ENCODE measurements at regions not wholly inside any gene's neighbourhood (a gene's known extent, or its start where the extent isn't known, plus 50 kb on each side); places are given as distances from the start of the nearest gene placed in this dataset.

DNA sequence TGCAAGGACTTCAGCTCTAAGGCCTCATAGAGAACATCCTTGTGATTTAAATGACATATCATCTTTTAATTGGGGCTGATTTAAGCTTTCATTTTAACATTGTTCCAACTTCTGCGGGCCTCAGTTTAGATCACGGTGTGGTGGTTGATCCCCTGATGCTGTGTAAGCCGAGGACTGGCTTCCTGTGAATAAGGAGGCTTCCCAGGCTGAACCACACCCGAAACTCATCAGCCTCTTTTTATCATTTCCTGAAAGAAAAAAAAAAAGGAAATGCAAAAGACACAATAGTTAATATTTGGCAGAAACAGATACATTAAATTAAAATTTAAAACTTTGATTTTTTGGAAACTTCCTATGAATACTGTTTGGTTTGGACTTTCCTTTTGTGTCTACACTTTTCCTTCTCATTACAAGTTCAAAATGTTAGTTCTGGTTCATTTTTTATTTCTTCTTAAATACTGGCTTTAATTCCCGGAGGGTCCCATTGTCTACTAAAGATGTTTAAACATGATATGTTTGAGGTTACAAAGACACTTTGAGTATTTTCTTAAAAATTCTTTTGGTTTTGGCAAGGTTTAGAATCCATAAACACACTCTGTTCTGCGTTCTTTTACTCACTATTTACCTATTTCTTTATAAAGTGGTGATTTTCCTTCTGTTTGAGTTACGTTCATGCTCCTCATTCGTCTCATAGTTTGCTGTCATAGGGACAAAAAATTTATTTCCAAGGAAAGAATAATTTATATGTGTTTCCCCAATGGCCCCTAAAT lies 230.0 kb upstream of the SULF2 start:
- H3K9me3 Mint-ChIP-seq = peaks cover 16% of the 10 kb centered on the region
- peaks cover 17% of the 10 kb centered on the region for H3K4me1 Mint-ChIP-seq
- H3K27me3 Mint-ChIP-seq (ENCODE audit: low read depth) = peaks cover 2% of the 10 kb centered on the region
- no peak overlapping the region for H3K4me3 Mint-ChIP-seq
- DNase-seq (ENCODE audit: low read depth, low spot score) = no peak
- H3K36me3 Mint-ChIP-seq (ENCODE audit: low read depth) = peaks cover 5% of the 10 kb centered on the region
- no peak overlapping the region for H3K27ac Mint-ChIP-seq (ENCODE audit: unreplicated experiment)
- TF ChIP-seq, protein P1, sequence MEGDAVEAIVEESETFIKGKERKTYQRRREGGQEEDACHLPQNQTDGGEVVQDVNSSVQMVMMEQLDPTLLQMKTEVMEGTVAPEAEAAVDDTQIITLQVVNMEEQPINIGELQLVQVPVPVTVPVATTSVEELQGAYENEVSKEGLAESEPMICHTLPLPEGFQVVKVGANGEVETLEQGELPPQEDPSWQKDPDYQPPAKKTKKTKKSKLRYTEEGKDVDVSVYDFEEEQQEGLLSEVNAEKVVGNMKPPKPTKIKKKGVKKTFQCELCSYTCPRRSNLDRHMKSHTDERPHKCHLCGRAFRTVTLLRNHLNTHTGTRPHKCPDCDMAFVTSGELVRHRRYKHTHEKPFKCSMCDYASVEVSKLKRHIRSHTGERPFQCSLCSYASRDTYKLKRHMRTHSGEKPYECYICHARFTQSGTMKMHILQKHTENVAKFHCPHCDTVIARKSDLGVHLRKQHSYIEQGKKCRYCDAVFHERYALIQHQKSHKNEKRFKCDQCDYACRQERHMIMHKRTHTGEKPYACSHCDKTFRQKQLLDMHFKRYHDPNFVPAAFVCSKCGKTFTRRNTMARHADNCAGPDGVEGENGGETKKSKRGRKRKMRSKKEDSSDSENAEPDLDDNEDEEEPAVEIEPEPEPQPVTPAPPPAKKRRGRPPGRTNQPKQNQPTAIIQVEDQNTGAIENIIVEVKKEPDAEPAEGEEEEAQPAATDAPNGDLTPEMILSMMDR (conservative IDR thresholded peaks at IDR 0.05) = no peak

DNA sequence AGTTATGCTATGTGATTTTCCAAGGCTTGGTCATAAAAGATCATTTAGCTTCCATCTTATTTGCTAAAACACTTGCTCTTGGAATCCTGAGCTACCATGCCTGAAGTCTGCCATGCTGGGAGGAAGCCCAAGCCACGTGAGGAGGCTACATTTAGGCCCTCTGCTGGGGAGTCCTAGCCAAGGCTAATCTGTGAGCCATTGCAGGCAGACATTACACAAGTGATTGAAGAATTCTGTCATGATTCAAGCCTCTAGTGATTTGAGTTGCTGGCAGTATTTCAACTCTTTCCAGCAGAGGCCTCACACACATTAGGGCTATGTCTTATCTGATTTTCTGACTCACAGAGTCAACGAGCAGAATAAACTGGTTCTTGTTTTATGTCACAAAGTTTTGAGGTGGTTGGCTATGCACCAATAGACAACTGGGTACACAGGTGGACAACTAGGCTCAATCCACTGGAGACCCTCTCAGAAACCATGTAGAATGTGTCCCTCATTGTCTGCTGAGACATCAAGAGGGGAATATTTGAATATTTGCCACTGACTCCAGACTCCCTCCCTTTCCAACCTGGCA lies 227.2 kb upstream of the SULF2 start:
- Mint-ChIP-seq H3K9me3 (peaks cover 22% of the 10 kb centered on the region), H3K36me3 (ENCODE audit: low read depth) (peaks cover 3% of the 10 kb centered on the region), H3K27ac (ENCODE audit: unreplicated experiment) (no peak overlapping the region), H3K4me3 (no peak overlapping the region), H3K4me1 (no peaks in the 10 kb centered on the region), H3K27me3 (ENCODE audit: low read depth) (peaks cover 2% of the 10 kb centered on the region)
- TF ChIP-seq, protein P1 (conservative IDR thresholded peaks at IDR 0.05) = peak; percentile 26
- DNase-seq (ENCODE audit: low read depth, low spot score) = no peak

DNA sequence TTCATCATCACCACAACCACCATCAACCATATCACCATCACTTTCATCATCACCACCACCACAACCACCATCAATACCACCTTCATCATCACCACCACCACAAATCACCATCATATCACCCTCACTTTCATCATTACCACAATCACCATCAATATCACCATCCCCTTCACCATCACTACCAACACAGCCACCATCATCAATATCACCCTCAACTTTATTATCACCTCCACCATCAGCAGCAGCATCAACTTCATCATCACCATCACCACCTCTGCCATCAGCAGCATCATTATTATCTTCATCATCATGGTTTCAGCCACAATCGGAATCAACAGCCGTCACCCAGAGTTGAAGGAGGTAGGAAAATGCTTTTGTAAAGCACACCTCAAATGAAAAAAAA lies 225.7 kb upstream of the SULF2 start:
- H3K27ac Mint-ChIP-seq (ENCODE audit: unreplicated experiment) = no peak overlapping the region
- H3K9me3 Mint-ChIP-seq = peaks cover 22% of the 10 kb centered on the region
- no peak for DNase-seq (ENCODE audit: low read depth, low spot score)
- H3K27me3 Mint-ChIP-seq (ENCODE audit: low read depth) = peaks cover 2% of the 10 kb centered on the region
- no peaks in the 10 kb centered on the region for H3K4me1 Mint-ChIP-seq
- H3K4me3 Mint-ChIP-seq = no peak overlapping the region
- TF ChIP-seq, protein P1 (conservative IDR thresholded peaks at IDR 0.05) = no peak
- no peaks in the 10 kb centered on the region for H3K36me3 Mint-ChIP-seq (ENCODE audit: low read depth)

DNA sequence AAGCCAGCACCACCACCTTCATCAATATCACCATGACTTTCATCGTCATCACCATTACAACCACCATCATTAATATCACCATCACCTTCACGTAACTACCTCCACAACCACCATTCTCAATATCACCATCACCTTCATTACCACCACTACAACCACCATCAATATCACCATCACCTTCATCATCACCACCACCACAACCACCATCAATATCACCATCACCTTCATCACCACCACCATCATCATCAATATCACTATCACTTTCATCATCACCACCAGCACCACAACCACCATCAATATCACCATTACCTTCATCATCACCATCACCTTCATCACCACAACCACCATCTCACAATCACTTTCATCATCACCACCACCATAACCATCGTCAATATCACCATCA lies 225.3 kb upstream of the SULF2 start:
- DNase-seq (ENCODE audit: low read depth, low spot score) = no peak
- no peaks in the 10 kb centered on the region for H3K36me3 Mint-ChIP-seq (ENCODE audit: low read depth)

DNA sequence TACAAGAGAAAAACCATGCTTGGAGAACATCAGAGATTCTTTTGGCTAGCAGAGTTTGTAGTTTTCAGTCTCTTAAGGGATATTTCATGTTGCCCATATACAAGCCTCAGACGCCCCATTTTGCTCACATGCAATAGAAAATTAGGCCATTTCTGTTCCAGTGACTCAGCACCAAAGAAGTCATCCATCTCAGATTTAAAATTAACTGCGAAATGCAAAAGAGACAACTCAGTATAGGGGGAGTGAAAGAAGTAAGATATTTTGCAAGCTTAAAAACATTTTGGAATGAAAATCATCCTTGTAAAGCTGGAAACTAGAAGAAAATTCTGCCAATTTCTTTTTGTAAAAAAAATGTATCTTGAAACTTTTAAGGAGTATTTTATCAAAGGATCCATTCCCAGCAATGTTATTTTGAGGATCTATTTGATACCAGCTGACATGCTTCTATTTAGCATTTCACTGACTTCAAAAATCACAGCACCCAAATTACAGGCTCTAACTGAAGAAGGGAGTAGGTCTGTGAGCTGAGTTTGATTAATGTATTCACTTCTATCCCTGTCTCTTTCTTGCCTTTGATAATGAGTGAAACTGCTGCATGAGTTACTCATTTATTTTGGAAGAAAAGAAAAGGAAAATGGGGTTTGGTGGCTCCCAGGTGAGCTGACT lies 223.7 kb upstream of the SULF2 start:
- no peak for DNase-seq (ENCODE audit: low read depth, low spot score)
- Mint-ChIP-seq H3K9me3 (peaks cover 22% of the 10 kb centered on the region), H3K4me3 (no peak overlapping the region), H3K27ac (ENCODE audit: unreplicated experiment) (no peak overlapping the region), H3K36me3 (ENCODE audit: low read depth) (no peaks in the 10 kb centered on the region), H3K4me1 (no peaks in the 10 kb centered on the region), H3K27me3 (ENCODE audit: low read depth) (no peaks in the 10 kb centered on the region)
- TF ChIP-seq, protein P1 (conservative IDR thresholded peaks at IDR 0.05) = no peak

More for the DNA sequence above, 225.3 kb upstream of the SULF2 start:
- H3K27me3 Mint-ChIP-seq (ENCODE audit: low read depth) = peaks cover 2% of the 10 kb centered on the region
- H3K9me3 Mint-ChIP-seq = peaks cover 22% of the 10 kb centered on the region
- TF ChIP-seq, protein P1 (conservative IDR thresholded peaks at IDR 0.05) = no peak
- no peaks in the 10 kb centered on the region for H3K4me1 Mint-ChIP-seq
- H3K27ac Mint-ChIP-seq (ENCODE audit: unreplicated experiment) = no peak overlapping the region
- no peak overlapping the region for H3K4me3 Mint-ChIP-seq
